Stimulated activated CD8-positive, alpha-beta memory T cell treated with anti-CD3 and anti-CD28 coated beads, Interleukin-2, amount 100 ng/mL, for 48 hours (primary cell): ENCODE measurements at regions not wholly inside any gene's neighbourhood (a gene's known extent, or its start where the extent isn't known, plus 50 kb on each side); places are given as distances from the start of the nearest gene placed in this dataset.
"Not testable (repeated sequence)": the region's sequence is repeated elsewhere in the genome, so short reads cannot be mapped to it uniquely, and the experiment has no call there.

Experiments used
- DNase-seq, 2 donors: peaks; one replicate each; pipeline ENCODE4 v3.0.0-alpha.2; 2020; ENCODE audit warnings: low read depth in 2 of 2

GRCh38 chr5:24264547-24264946 lies 380.2 kb downstream of the CDH10 start:
- no peak for DNase-seq

- no peak for DNase-seq
These were observed 379.5 kb downstream of the CDH10 start for GRCh38 chr5:24265306-24265705.

GRCh38 chr5:24268482-24269056 lies 376.2 kb downstream of the CDH10 start:
- no peak for DNase-seq

- not testable (repeated sequence) for DNase-seq
These were observed 373.1 kb downstream of the CDH10 start for GRCh38 chr5:24271702-24272118.

- DNase-seq, result no peak
These were observed 372.0 kb downstream of the CDH10 start for GRCh38 chr5:24272741-24273140.

GRCh38 chr5:24280215-24280614 lies 364.6 kb downstream of the CDH10 start:
- no peak for DNase-seq

GRCh38 chr5:24281818-24282217 lies 363.0 kb downstream of the CDH10 start:
- DNase-seq, result no peak

GRCh38 chr5:24289582-24290335 lies 355.0 kb downstream of the CDH10 start:
- no peak for DNase-seq

GRCh38 chr5:24290536-24290935 lies 354.2 kb downstream of the CDH10 start:
- DNase-seq, result no peak

- no peak for DNase-seq
These were observed 352.9 kb downstream of the CDH10 start for GRCh38 chr5:24291916-24292315.

GRCh38 chr5:24294333-24294732 lies 350.4 kb downstream of the CDH10 start:
- DNase-seq, result no peak

- DNase-seq, result no peak
These were observed 330.7 kb downstream of the CDH10 start for GRCh38 chr5:24314106-24314505.

GRCh38 chr5:24320643-24321042 lies 324.1 kb downstream of the CDH10 start:
- DNase-seq, result no peak

- no peak for DNase-seq
These were observed 319.4 kb downstream of the CDH10 start for GRCh38 chr5:24325306-24325832.

- DNase-seq, result no peak
These were observed 313.2 kb downstream of the CDH10 start for GRCh38 chr5:24331531-24331930.

- DNase-seq, result no peak
These were observed 297.6 kb downstream of the CDH10 start for GRCh38 chr5:24347158-24347557.

GRCh38 chr5:24351285-24351684 lies 293.5 kb downstream of the CDH10 start:
- no peak for DNase-seq

- DNase-seq, result no peak
These were observed 291.8 kb downstream of the CDH10 start for GRCh38 chr5:24353016-24353415.

GRCh38 chr5:24353611-24354010 lies 291.2 kb downstream of the CDH10 start:
- DNase-seq, result no peak

- no peak for DNase-seq
These were observed 280.8 kb downstream of the CDH10 start for GRCh38 chr5:24363789-24364481.

GRCh38 chr5:24364711-24365110 lies 280.1 kb downstream of the CDH10 start:
- DNase-seq, result no peak

GRCh38 chr5:24365406-24365805 lies 279.4 kb downstream of the CDH10 start:
- no peak for DNase-seq

GRCh38 chr5:24367216-24367615 lies 277.6 kb downstream of the CDH10 start:
- no peak for DNase-seq
